Lower leg skin (tissue), 3 donors: ENCODE measurements at regions not wholly inside any gene's neighbourhood (a gene's known extent, or its start where the extent isn't known, plus 50 kb on each side); places are given as distances from the start of the nearest gene placed in this dataset.

Experiments
- CTCF ChIP-seq, 3 donors: fragments of 450-650 bp; IDR thresholded peaks; one replicate each; pipeline ENCODE4 v1.5.1; 2016; ENCODE audit warnings: antibody characterized with exemption in 3 of 3, mild to moderate bottlenecking in 3 of 3, moderate library complexity in 2 of 3
- POLR2A ChIP-seq, 2 donors: fragments of 450-650 bp; IDR thresholded peaks; one replicate each; pipeline ENCODE4 v1.6.1; 2016 to 2017; ENCODE audit warnings: antibody characterized with exemption in 2 of 2, mild to moderate bottlenecking in 1 of 2, moderate library complexity in 1 of 2

DNA sequence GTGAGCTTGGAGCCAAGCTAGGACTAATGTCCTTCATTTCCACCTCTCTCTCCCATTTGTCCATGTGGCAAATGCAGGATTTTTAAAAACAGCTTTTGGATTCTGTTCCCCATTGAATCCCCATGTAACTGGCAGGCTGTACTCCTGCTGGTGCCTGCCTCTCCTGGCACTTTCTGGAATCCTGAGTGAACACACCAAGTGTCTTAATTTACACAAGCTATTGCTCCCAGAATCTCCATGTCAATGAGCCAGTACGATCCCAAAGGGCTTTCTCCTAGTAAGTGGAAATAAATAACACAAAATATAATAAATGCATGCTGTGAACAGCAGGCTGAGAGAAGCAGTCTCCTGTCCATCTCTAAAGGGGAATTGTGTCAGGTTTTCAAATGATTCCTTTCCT, 88.4 kb upstream of the WWC1 start:
- TF ChIP-seq CTCF (IDR thresholded peaks at IDR 0.05) (no peak), POLR2A (IDR thresholded peaks at IDR 0.05) (no peak)
